ENCODE measurements at regions not wholly inside any gene's neighbourhood (a gene's known extent, or its start where the extent isn't known, plus 50 kb on each side); places are given as distances from the start of the nearest gene placed in this dataset.
A peak's percentile ranks its signal among the peaks of the same experiment; 100 is the strongest.

- no peak for DNase-seq
- no peaks in the 10 kb centered on the region for H3K9me3 Mint-ChIP-seq
- no peaks in the 10 kb centered on the region for H3K36me3 Mint-ChIP-seq (ENCODE audit: low read depth)
- peaks cover 2% of the 10 kb centered on the region for H3K27me3 Mint-ChIP-seq (ENCODE audit: insufficient read depth)
- peaks cover 19% of the 10 kb centered on the region for H3K4me1 Mint-ChIP-seq
- Histone ChIP-seq H3K4me3 (ENCODE audit: low read length) (no peak overlapping the region), H3K27ac (ENCODE audit: low read depth, low read length) (peak overlapping the region; percentile 26), H3K27me3 (ENCODE audit: control insufficient read depth, insufficient read depth, low read length, poor library complexity, severe bottlenecking) (no peaks in the 10 kb centered on the region), H3K4me1 (ENCODE audit: control insufficient read depth, insufficient read depth, low read length) (peaks cover 7% of the 10 kb centered on the region), H3K9ac (ENCODE audit: extremely low read depth, low read length, poor library complexity, severe bottlenecking) (no peak overlapping the region), H3K36me3 (ENCODE audit: control insufficient read depth, insufficient read depth, low read length) (no peaks in the 10 kb centered on the region), H3K9me3 (ENCODE audit: control insufficient read depth, low read length) (no peaks in the 10 kb centered on the region)
- TF ChIP-seq CTCF (conservative IDR thresholded peaks at IDR 0.05), result no peak
- H3K4me3 Mint-ChIP-seq, result no peak overlapping the region
- no peak overlapping the region for H3K27ac Mint-ChIP-seq
Measured at GRCh38 chr3:64998317-64998716, 310.5 kb upstream of the ADAMTS9 start.

- DNase-seq, result no peak
- Histone ChIP-seq H3K4me3 (ENCODE audit: low read length) (no peak overlapping the region), H3K4me1 (ENCODE audit: control insufficient read depth, insufficient read depth, low read length) (peaks cover 7% of the 10 kb centered on the region), H3K27me3 (ENCODE audit: control insufficient read depth, insufficient read depth, low read length, poor library complexity, severe bottlenecking) (no peaks in the 10 kb centered on the region), H3K36me3 (ENCODE audit: control insufficient read depth, insufficient read depth, low read length) (no peaks in the 10 kb centered on the region), H3K9me3 (ENCODE audit: control insufficient read depth, low read length) (no peaks in the 10 kb centered on the region), H3K9ac (ENCODE audit: extremely low read depth, low read length, poor library complexity, severe bottlenecking) (no peak overlapping the region), H3K27ac (ENCODE audit: low read depth, low read length) (no peak overlapping the region)
- H3K4me1 Mint-ChIP-seq, result peaks cover 28% of the 10 kb centered on the region
- H3K9me3 Mint-ChIP-seq, result no peaks in the 10 kb centered on the region
- WGBS, 2 experiments (ENCODE audit: insufficient coverage in 1 of 2, insufficient read length in 1 of 2), result 57 to 70% methylated on average over 5 to 8 of the region's 9 CpGs
- no peaks in the 10 kb centered on the region for H3K27me3 Mint-ChIP-seq (ENCODE audit: insufficient read depth)
- H3K4me3 Mint-ChIP-seq, result no peak overlapping the region
- no peak for TF ChIP-seq CTCF (conservative IDR thresholded peaks at IDR 0.05)
- H3K36me3 Mint-ChIP-seq (ENCODE audit: low read depth), result no peaks in the 10 kb centered on the region
- H3K27ac Mint-ChIP-seq, result no peak overlapping the region
Measured at GRCh38 chr3:64995857-64996551, 308.2 kb upstream of the ADAMTS9 start.

DNA sequence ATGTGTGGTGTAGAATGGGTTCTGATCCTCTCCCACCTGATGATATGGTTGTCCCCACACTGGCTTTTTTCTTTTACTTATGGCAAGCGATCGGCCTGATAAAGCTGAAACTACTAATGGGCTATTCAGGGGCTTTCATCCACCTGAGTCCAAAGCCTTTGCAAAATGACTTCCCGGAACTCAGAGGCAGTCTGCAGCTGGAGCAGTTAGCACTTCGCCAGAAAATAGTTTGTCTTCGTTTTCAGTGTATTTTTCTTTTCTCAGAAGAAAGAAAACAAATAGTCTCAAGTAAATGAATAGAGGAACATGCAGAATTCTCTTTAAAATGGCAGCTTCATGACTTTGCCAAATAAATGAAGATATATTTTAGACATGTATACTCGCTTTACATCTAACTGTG, 306.0 kb upstream of the ADAMTS9 start:
- no peak for TF ChIP-seq CTCF (conservative IDR thresholded peaks at IDR 0.05)
- Histone ChIP-seq H3K4me3 (ENCODE audit: low read length) (no peak overlapping the region), H3K9me3 (ENCODE audit: control insufficient read depth, low read length) (no peaks in the 10 kb centered on the region), H3K9ac (ENCODE audit: extremely low read depth, low read length, poor library complexity, severe bottlenecking) (no peak overlapping the region), H3K36me3 (ENCODE audit: control insufficient read depth, insufficient read depth, low read length) (no peaks in the 10 kb centered on the region), H3K4me1 (ENCODE audit: control insufficient read depth, insufficient read depth, low read length) (peaks cover 7% of the 10 kb centered on the region), H3K27ac (ENCODE audit: low read depth, low read length) (no peak overlapping the region), H3K27me3 (ENCODE audit: control insufficient read depth, insufficient read depth, low read length, poor library complexity, severe bottlenecking) (no peaks in the 10 kb centered on the region)
- no peak overlapping the region for H3K27ac Mint-ChIP-seq
- H3K4me3 Mint-ChIP-seq, result no peak overlapping the region
- no peaks in the 10 kb centered on the region for H3K27me3 Mint-ChIP-seq (ENCODE audit: insufficient read depth)
- H3K9me3 Mint-ChIP-seq, result no peaks in the 10 kb centered on the region
- no peaks in the 10 kb centered on the region for H3K36me3 Mint-ChIP-seq (ENCODE audit: low read depth)
- no peak for DNase-seq
- WGBS, 2 experiments (ENCODE audit: insufficient coverage in 1 of 2, insufficient read length in 1 of 2), result 91 to 100% methylated on average over 4 to 6 of the region's 6 CpGs
- H3K4me1 Mint-ChIP-seq, result peaks cover 28% of the 10 kb centered on the region

Measured in endodermal cell (in vitro differentiated cells).